HEK293 (cell line): ENCODE measurements at regions not wholly inside any gene's neighbourhood (a gene's known extent, or its start where the extent isn't known, plus 50 kb on each side); places are given as distances from the start of the nearest gene placed in this dataset.

Experiments
- CTCF ChIA-PET: fragments of 350-600 bp; formaldehyde crosslinking; extraction: SDS; loops from one replicate; lab custom pipeline; 2021; ENCODE audit warnings: antibody characterized with exemption; lab: Yijun Ruan, JAX
- POLR2A ChIA-PET: fragments of 300-600 bp; formaldehyde crosslinking; extraction: SDS; loops from one replicate; lab custom pipeline; 2020; ENCODE audit warnings: antibody characterized with exemption, inconsistent platforms; lab: Yijun Ruan, JAX
- H3K27ac ChIP-seq: fragments of 200-500 bp; sonication (Bioruptor generic); 2 replicates; pipeline ENCODE4 v1.5.1; 2014; ENCODE audit warnings: low read depth, low read length, control low read depth, inconsistent platforms; ENCODE audit errors: extremely low read depth
- H3K36me3 ChIP-seq, 2 experiments: fragments of 200-500 bp in 1 of 2; sonication (Bioruptor generic) in 1 of 2; 1 replicate in 1 of 2; 2 replicates in 1 of 2; pipeline ENCODE4 v1.5.1; 2014 to 2017; ENCODE audit warnings: inconsistent platforms in 2 of 2, low read length in 2 of 2; ENCODE audit not compliant: control insufficient read depth in 2 of 2, insufficient read depth in 1 of 2
- H3K4me1 ChIP-seq: fragments of 200-500 bp; sonication (Bioruptor generic); 2 replicates; pipeline ENCODE4 v1.5.1; 2014; ENCODE audit warnings: mild to moderate bottlenecking, low read length, inconsistent platforms; ENCODE audit not compliant: control insufficient read depth, insufficient read depth
- H3K4me3 ChIP-seq: 2 replicates; pipeline ENCODE4 v1.5.1; 2011; ENCODE audit warnings: low read depth, mild to moderate bottlenecking, control low read depth, low read length, moderate library complexity
- H3K9me3 ChIP-seq: fragments of 200-500 bp; sonication (Bioruptor generic); 2 replicates; pipeline ENCODE4 v1.5.1; 2014; ENCODE audit warnings: low read depth, low read length, inconsistent platforms; ENCODE audit not compliant: control insufficient read depth, insufficient read depth
- HOXA7 ChIP-seq: sonication (generic); formaldehyde crosslinking; IDR thresholded peaks from 2 replicates; pipeline ENCODE4 v1.8.1; 2022; ENCODE audit warnings: missing genetic modification reagents, borderline replicate concordance
- IKZF3 ChIP-seq: fragments of 450-650 bp; IDR thresholded peaks from 2 replicates; pipeline ENCODE4 v1.5.0; 2018; ENCODE audit warnings: missing biosample characterization, mild to moderate bottlenecking, missing genetic modification characterization, moderate library complexity
- KLF10 ChIP-seq: fragments of 450-650 bp; IDR thresholded peaks from 2 replicates; pipeline ENCODE4 v1.5.1; 2018; ENCODE audit warnings: missing biosample characterization, mild to moderate bottlenecking, missing genetic modification characterization
- KLF9 ChIP-seq: fragments of 450-650 bp; formaldehyde crosslinking; IDR thresholded peaks from 2 replicates; pipeline ENCODE4 v1.5.1; 2016; ENCODE audit warnings: missing biosample characterization, missing genetic modification characterization, low read depth
- MZF1 ChIP-seq: fragments of 450-650 bp; formaldehyde crosslinking; IDR thresholded peaks from 2 replicates; pipeline ENCODE4 v1.5.1; 2017; ENCODE audit warnings: missing biosample characterization, missing genetic modification characterization, borderline replicate concordance
- OSR2 ChIP-seq: fragments of 450-650 bp; formaldehyde crosslinking; IDR thresholded peaks from 2 replicates; pipeline ENCODE4 v1.5.1; 2016; ENCODE audit warnings: missing biosample characterization, missing genetic modification characterization
- SCRT1 ChIP-seq: fragments of 450-650 bp; formaldehyde crosslinking; IDR thresholded peaks from 2 replicates; pipeline ENCODE4 v1.5.1; 2016; ENCODE audit warnings: missing biosample characterization, missing genetic modification characterization, borderline replicate concordance
- SETDB1 ChIP-seq: IDR thresholded peaks from one replicate; pipeline ENCODE4 v1.6.1; 2017; ENCODE audit warnings: mild to moderate bottlenecking, low read length, moderate library complexity, mixed read lengths; ENCODE audit not compliant: insufficient read length
- ZBTB1 ChIP-seq: fragments of 450-650 bp; formaldehyde crosslinking; IDR thresholded peaks from 2 replicates; pipeline ENCODE4 v1.5.1; 2016; ENCODE audit warnings: missing biosample characterization, missing genetic modification characterization
- ZFP69B ChIP-seq: fragments of 450-650 bp; formaldehyde crosslinking; IDR thresholded peaks from 2 replicates; pipeline ENCODE4 v1.5.1; 2016; ENCODE audit warnings: missing biosample characterization, missing genetic modification characterization
- ZNF211 ChIP-seq: fragments of 450-650 bp; formaldehyde crosslinking; IDR thresholded peaks from 2 replicates; pipeline ENCODE4 v1.5.1; 2016; ENCODE audit warnings: low read depth, missing biosample characterization, missing genetic modification characterization
- ZNF239 ChIP-seq: fragments of 450-650 bp; formaldehyde crosslinking; IDR thresholded peaks from 2 replicates; pipeline ENCODE4 v1.5.1; 2016; ENCODE audit warnings: missing biosample characterization, missing genetic modification characterization
- ZNF473 ChIP-seq: fragments of 450-650 bp; formaldehyde crosslinking; IDR thresholded peaks from 2 replicates; pipeline ENCODE4 v1.5.1; 2017; ENCODE audit warnings: missing biosample characterization, missing genetic modification characterization
- ZNF660 ChIP-seq: fragments of 450-650 bp; IDR thresholded peaks from 2 replicates; pipeline ENCODE4 v1.5.1; 2018; ENCODE audit warnings: missing biosample characterization, mild to moderate bottlenecking, missing genetic modification characterization
- ZNF747 ChIP-seq: fragments of 450-650 bp; formaldehyde crosslinking; IDR thresholded peaks from 2 replicates; pipeline ENCODE4 v1.5.1; 2016; ENCODE audit warnings: missing biosample characterization, missing genetic modification characterization
- ZNF76 ChIP-seq: fragments of 450-650 bp; formaldehyde crosslinking; IDR thresholded peaks from 2 replicates; pipeline ENCODE4; 2016; ENCODE audit warnings: low read depth, missing biosample characterization, missing genetic modification characterization, borderline replicate concordance
- TF ChIP-seq, protein P1 (sequence below): fragments of 450-650 bp; formaldehyde crosslinking; IDR thresholded peaks from 2 replicates; pipeline ENCODE4 v1.5.1; 2016; ENCODE audit warnings: missing biosample characterization, missing genetic modification characterization
- TF ChIP-seq, protein P2 (sequence below): fragments of 450-650 bp; formaldehyde crosslinking; IDR thresholded peaks from 2 replicates; pipeline ENCODE4 v1.5.1; 2016; ENCODE audit warnings: missing biosample characterization, missing genetic modification characterization, low read depth
- TF ChIP-seq, protein P3 (sequence below): fragments of 450-650 bp; IDR thresholded peaks from 2 replicates; pipeline ENCODE4 v1.5.1; 2018; ENCODE audit warnings: missing biosample characterization, missing genetic modification characterization
- TF ChIP-seq, protein P4 (sequence below): fragments of 450-650 bp; formaldehyde crosslinking; IDR thresholded peaks from 2 replicates; pipeline ENCODE4 v1.5.1; 2016; ENCODE audit warnings: missing biosample characterization, missing genetic modification characterization

DNA sequence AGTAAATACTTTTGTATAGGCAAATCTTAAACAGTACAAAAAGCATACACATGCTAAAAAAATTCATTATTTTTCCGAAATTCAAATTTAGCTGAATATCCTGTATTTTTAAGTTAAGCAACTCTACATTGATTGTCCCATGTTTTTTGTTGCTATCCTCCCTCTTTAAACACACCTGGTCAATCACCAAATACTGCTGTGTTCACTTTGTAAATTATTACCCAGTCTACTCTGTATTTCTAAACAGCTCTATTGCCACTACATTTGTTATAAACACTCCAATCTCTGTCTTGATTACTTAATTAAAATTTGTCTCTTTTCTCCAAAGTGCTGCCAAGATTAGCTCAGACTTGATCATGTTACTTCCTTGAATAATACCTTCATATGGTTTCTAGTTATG is 466.5 kb upstream of the GJE1 start:
- CTCF ChIA-PET = interaction anchor here (1.7 kb wide), 1 partner anchor 10 kb away, joined by 9 read pairs; no protein-coding TSS in a partner anchor
- POLR2A ChIA-PET = no interaction called here
- Histone ChIP-seq H3K4me3 (no peak overlapping the region), H3K36me3 (no peaks in the 10 kb centered on the region), H3K27ac (no peak overlapping the region), H3K9me3 (no peaks in the 10 kb centered on the region), H3K4me1 (no peaks in the 10 kb centered on the region)
- TF ChIP-seq ZBTB1 (tag by site-specific recombination) (no peak), HOXA7 (CRISPR knock-in tag) (no peak), ZNF747 (no peak), KLF10 (tag by site-specific recombination) (no peak)
- TF ChIP-seq, protein P1, sequence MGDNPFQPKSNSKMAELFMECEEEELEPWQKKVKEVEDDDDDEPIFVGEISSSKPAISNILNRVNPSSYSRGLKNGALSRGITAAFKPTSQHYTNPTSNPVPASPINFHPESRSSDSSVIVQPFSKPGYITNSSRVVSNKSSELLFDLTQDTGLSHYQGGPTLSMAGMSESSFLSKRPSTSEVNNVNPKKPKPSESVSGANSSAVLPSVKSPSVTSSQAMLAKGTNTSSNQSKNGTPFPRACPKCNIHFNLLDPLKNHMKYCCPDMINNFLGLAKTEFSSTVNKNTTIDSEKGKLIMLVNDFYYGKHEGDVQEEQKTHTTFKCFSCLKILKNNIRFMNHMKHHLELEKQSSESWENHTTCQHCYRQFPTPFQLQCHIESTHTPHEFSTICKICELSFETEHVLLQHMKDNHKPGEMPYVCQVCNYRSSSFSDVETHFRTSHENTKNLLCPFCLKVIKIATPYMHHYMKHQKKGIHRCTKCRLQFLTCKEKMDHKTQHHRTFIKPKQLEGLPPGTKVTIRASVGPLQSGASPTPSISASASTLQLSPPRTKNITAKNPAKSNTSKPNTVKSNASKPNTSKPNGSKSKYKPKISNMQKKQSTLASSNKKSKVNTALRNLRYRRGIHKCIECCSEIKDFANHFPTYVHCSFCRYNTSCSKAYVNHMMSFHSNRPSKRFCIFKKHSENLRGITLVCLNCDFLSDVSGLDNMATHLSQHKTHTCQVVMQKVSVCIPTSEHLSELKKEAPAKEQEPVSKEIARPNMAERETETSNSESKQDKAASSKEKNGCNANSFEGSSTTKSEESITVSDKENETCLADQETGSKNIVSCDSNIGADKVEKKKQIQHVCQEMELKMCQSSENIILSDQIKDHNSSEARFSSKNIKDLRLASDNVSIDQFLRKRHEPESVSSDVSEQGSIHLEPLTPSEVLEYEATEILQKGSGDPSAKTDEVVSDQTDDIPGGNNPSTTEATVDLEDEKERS (tag by site-specific recombination) = no peak

DNA sequence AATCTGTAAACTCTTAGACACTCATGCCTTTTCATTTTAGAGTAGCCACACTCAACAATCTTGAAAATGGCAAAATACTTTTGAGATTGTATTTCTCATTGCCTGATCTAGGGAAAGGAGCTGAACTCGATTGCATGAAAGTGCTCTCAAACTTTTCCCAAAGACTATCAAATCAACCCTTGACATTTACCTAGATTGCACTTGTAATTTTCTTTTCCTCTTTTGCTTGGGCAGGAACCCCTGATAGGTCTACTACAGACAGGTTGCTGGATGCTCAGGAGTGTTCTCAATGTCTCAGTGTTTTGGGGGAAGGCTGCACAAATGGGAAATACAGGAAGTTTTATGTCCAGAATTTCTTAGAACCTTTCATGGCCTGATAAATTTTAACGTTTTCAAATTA is 468.0 kb upstream of the GJE1 start:
- ChIA-PET CTCF (interaction anchor here (0.7 to 1.7 kb wide), 2 partner anchors 11 to 270 kb away, joined by 3 to 9 read pairs; no protein-coding TSS in a partner anchor), POLR2A (no interaction called here)
- TF ChIP-seq, protein P2, sequence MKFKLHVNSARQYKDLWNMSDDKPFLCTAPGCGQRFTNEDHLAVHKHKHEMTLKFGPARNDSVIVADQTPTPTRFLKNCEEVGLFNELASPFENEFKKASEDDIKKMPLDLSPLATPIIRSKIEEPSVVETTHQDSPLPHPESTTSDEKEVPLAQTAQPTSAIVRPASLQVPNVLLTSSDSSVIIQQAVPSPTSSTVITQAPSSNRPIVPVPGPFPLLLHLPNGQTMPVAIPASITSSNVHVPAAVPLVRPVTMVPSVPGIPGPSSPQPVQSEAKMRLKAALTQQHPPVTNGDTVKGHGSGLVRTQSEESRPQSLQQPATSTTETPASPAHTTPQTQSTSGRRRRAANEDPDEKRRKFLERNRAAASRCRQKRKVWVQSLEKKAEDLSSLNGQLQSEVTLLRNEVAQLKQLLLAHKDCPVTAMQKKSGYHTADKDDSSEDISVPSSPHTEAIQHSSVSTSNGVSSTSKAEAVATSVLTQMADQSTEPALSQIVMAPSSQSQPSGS (tag by site-specific recombination) = no peak
- TF ChIP-seq, protein P3, sequence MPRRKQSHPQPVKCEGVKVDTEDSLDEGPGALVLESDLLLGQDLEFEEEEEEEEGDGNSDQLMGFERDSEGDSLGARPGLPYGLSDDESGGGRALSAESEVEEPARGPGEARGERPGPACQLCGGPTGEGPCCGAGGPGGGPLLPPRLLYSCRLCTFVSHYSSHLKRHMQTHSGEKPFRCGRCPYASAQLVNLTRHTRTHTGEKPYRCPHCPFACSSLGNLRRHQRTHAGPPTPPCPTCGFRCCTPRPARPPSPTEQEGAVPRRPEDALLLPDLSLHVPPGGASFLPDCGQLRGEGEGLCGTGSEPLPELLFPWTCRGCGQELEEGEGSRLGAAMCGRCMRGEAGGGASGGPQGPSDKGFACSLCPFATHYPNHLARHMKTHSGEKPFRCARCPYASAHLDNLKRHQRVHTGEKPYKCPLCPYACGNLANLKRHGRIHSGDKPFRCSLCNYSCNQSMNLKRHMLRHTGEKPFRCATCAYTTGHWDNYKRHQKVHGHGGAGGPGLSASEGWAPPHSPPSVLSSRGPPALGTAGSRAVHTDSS (tag by site-specific recombination) = no peak
- TF ChIP-seq OSR2 (tag by site-specific recombination) (no peak), KLF9 (tag by site-specific recombination) (no peak), ZFP69B (no peak), ZNF660 (tag by site-specific recombination) (no peak), ZNF473 (no peak), SCRT1 (tag by site-specific recombination) (no peak), IKZF3 (tag by site-specific recombination) (no peak), ZNF239 (tag by site-specific recombination) (no peak), MZF1 (tag by site-specific recombination) (no peak), ZNF211 (tag by site-specific recombination) (no peak), ZNF76 (tag by site-specific recombination) (no peak), SETDB1 (no peak)
- TF ChIP-seq, protein P4, sequence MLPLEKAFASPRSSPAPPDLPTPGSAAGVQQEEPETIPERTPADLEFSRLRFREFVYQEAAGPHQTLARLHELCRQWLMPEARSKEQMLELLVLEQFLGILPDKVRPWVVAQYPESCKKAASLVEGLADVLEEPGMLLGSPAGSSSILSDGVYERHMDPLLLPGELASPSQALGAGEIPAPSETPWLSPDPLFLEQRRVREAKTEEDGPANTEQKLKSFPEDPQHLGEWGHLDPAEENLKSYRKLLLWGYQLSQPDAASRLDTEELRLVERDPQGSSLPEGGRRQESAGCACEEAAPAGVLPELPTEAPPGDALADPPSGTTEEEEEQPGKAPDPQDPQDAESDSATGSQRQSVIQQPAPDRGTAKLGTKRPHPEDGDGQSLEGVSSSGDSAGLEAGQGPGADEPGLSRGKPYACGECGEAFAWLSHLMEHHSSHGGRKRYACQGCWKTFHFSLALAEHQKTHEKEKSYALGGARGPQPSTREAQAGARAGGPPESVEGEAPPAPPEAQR (tag by site-specific recombination) = no peak
- no peaks in the 10 kb centered on the region for H3K9me3 ChIP-seq
- H3K36me3 ChIP-seq = no peaks in the 10 kb centered on the region
- H3K4me1 ChIP-seq = no peaks in the 10 kb centered on the region
- no peak overlapping the region for H3K4me3 ChIP-seq
- H3K27ac ChIP-seq = no peak overlapping the region
